KBM-7 (cell line): ENCODE measurements at regions not wholly inside any gene's neighbourhood (a gene's known extent, or its start where the extent isn't known, plus 50 kb on each side); places are given as distances from the start of the nearest gene placed in this dataset.
"Not testable (repeated sequence)": the region's sequence is repeated elsewhere in the genome, so short reads cannot be mapped to it uniquely, and the experiment has no call there.

Experiments
- DNase-seq: peaks from one replicate; pipeline ENCODE4 v3.0.0-alpha.2; 2015
- in situ Hi-C: fragments of 300-500 bp; cut with MboI; formaldehyde crosslinking; loops from 2 replicates; pipeline ENCODE4 v1.14.3; 2020; ENCODE audit warnings: low sequenced_read_pairs, low pct_unique_long_range_greater_than_20kb, mixed read lengths

GRCh38 chr5:176132471-176133288, 105.5 kb upstream of the SIMC1 start:
- in situ Hi-C loops, result no loop called here
- DNase-seq, result no peak

- in situ Hi-C loops, result no loop called here
- no peak for DNase-seq
These were observed 104.8 kb upstream of the SIMC1 start for GRCh38 chr5:176133289-176133870.

- no peak for DNase-seq
- in situ Hi-C loops, result no loop called here
These were observed 104.3 kb upstream of the SIMC1 start for GRCh38 chr5:176133877-176134276.

GRCh38 chr5:176134529-176135223, 103.5 kb upstream of the SIMC1 start:
- no peak for DNase-seq
- in situ Hi-C loops, result no loop called here

GRCh38 chr5:176140138-176140537, 98.1 kb upstream of the SIMC1 start:
- in situ Hi-C loops, DNase-seq: not testable (repeated sequence)

- DNase-seq, result no peak
- in situ Hi-C loops, result no loop called here
These were observed 93.7 kb upstream of the SIMC1 start for GRCh38 chr5:176144508-176144907.

GRCh38 chr5:176149948-176150347, 88.3 kb upstream of the SIMC1 start:
- DNase-seq, in situ Hi-C loops: not testable (repeated sequence)

GRCh38 chr5:176151281-176151680, 86.9 kb upstream of the SIMC1 start:
- in situ Hi-C loops, result no loop called here
- DNase-seq, result no peak

- in situ Hi-C loops, result no loop called here
- DNase-seq, result no peak
These were observed 85.9 kb upstream of the SIMC1 start for GRCh38 chr5:176152191-176152929.

- DNase-seq, result no peak
- in situ Hi-C loops, result no loop called here
These were observed 85.3 kb upstream of the SIMC1 start for GRCh38 chr5:176152930-176153311.

GRCh38 chr5:176153741-176154140, 84.5 kb upstream of the SIMC1 start:
- in situ Hi-C loops, result no loop called here
- DNase-seq, result no peak

GRCh38 chr5:176154821-176155220, 83.4 kb upstream of the SIMC1 start:
- no peak for DNase-seq
- in situ Hi-C loops, result no loop called here

- in situ Hi-C loops, result no loop called here
- no peak for DNase-seq
These were observed 82.3 kb upstream of the SIMC1 start for GRCh38 chr5:176155922-176156359.

GRCh38 chr5:176157656-176158055, 80.6 kb upstream of the SIMC1 start:
- no peak for DNase-seq
- in situ Hi-C loops, result no loop called here

GRCh38 chr5:176161431-176161830, 76.8 kb upstream of the SIMC1 start:
- in situ Hi-C loops, result no loop called here
- DNase-seq, result no peak

GRCh38 chr5:176162198-176162597, 76.0 kb upstream of the SIMC1 start:
- no peak for DNase-seq
- in situ Hi-C loops, result no loop called here

- DNase-seq, result no peak
- in situ Hi-C loops, result no loop called here
These were observed 75.3 kb upstream of the SIMC1 start for GRCh38 chr5:176162888-176163287.

- no peak for DNase-seq
- in situ Hi-C loops, result no loop called here
These were observed 71.8 kb upstream of the SIMC1 start for GRCh38 chr5:176166427-176166826.

- in situ Hi-C loops, result no loop called here
- no peak for DNase-seq
These were observed 70.4 kb upstream of the SIMC1 start for GRCh38 chr5:176167800-176168199.
